Left lung (tissue), 4 donors: ENCODE measurements at regions not wholly inside any gene's neighbourhood (a gene's known extent, or its start where the extent isn't known, plus 50 kb on each side); places are given as distances from the start of the nearest gene placed in this dataset.
A peak's percentile ranks its signal among the peaks of the same experiment; 100 is the strongest.

Source experiments
- ATAC-seq: fragments of 200-7000 bp; cut with Tn5 transposase; one replicate; pipeline ENCODE4 v1.9.1; 2020; ENCODE audit warnings: moderate library complexity
- DNase-seq, 4 donors: peaks; one replicate each; pipeline ENCODE4 v3.0.0-alpha.2; 2013 to 2020
- H3K27ac ChIP-seq, 2 donors: fragments of 200-600 bp; sonication (generic) in 1 of 2; one replicate each; pipeline versions ENCODE4 v1.5.0 to v1.8.0; 2020 to 2021
- H3K27me3 ChIP-seq, 2 donors: fragments of 200-600 bp; sonication (generic) in 1 of 2; one replicate each; pipeline versions ENCODE4 v1.5.0 to v1.8.0; 2020 to 2021
- H3K36me3 ChIP-seq, 2 donors: fragments of 200-600 bp; sonication (generic) in 1 of 2; one replicate each; pipeline versions ENCODE4 v1.5.0 to v1.8.0; 2020 to 2021
- H3K4me1 ChIP-seq, 2 donors: fragments of 200-600 bp; one replicate each; pipeline ENCODE4 v1.8.0; 2021
- H3K4me3 ChIP-seq, 2 donors: fragments of 200-600 bp; sonication (generic) in 1 of 2; one replicate each; pipeline versions ENCODE4 v1.5.0 to v1.8.0; 2020 to 2021; ENCODE audit warnings: mild to moderate bottlenecking in 1 of 2
- H3K9me3 ChIP-seq, 2 donors: fragments of 200-600 bp; sonication (generic) in 1 of 2; one replicate each; pipeline versions ENCODE4 v1.5.0 to v1.8.0; 2020 to 2021
- intact Hi-C, 2 donors: fragments of 100-400 bp; cut with DNase I; formaldehyde crosslinking; loops; one replicate each; pipeline versions ENCODE4 v1.11.2 to v1.14.2; 2022
- TF ChIP-seq, protein P1 (sequence below), 2 donors: fragments of 200-600 bp; sonication (generic) in 1 of 2; IDR thresholded peaks; one replicate each; pipeline versions ENCODE4 v1.5.0 to v1.8.0; 2021; ENCODE audit warnings: antibody characterized with exemption in 2 of 2
- donor health status: DM: no; HTN: yes; CAD: no.
- donor health status: DM: no; HTN: no; CAD: no.

DNA sequence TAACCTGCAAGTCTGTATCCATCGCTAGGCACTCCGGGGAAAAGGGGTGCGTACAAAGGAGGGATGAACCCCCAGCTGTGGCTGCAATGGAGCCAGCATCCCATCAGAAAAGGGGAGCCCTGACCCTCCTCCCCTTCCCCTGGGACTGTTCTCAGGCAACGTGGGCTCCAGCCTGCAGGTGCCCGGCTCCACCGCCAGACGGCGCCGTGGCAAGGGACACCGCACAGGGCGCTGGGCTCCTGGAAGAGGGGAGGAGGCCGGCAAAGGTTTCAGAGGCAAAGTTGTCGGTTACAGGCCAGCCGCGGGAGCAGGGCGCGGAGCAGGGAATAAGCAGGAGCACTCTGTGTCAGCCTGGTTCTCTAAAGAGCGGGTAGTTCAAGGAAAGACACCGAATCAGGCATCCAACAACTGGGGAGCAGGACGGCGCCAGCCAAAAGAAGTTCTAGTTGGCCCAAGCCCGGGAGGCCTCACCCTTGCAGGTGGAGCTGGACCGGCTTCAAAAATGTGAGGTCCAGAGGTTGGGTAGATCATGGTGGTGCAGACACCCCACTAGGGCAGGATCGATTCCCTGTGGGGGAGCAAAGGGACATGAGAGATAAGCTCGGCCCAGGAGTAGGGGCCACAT, 53.0 kb upstream of the ATP12A start:
- H3K27ac ChIP-seq, result no peak overlapping the region
- no peak overlapping the region for H3K4me3 ChIP-seq
- no peaks in the 10 kb centered on the region for H3K36me3 ChIP-seq
- DNase-seq (no peak), ATAC-seq (peak; percentile 53)
- no peaks in the 10 kb centered on the region for H3K9me3 ChIP-seq
- intact Hi-C loops, result no loop called here
- no peaks in the 10 kb centered on the region for H3K27me3 ChIP-seq
- peaks cover 0 to 17% of the 10 kb centered on the region in 2 donors for H3K4me1 ChIP-seq
- TF ChIP-seq, protein P1, sequence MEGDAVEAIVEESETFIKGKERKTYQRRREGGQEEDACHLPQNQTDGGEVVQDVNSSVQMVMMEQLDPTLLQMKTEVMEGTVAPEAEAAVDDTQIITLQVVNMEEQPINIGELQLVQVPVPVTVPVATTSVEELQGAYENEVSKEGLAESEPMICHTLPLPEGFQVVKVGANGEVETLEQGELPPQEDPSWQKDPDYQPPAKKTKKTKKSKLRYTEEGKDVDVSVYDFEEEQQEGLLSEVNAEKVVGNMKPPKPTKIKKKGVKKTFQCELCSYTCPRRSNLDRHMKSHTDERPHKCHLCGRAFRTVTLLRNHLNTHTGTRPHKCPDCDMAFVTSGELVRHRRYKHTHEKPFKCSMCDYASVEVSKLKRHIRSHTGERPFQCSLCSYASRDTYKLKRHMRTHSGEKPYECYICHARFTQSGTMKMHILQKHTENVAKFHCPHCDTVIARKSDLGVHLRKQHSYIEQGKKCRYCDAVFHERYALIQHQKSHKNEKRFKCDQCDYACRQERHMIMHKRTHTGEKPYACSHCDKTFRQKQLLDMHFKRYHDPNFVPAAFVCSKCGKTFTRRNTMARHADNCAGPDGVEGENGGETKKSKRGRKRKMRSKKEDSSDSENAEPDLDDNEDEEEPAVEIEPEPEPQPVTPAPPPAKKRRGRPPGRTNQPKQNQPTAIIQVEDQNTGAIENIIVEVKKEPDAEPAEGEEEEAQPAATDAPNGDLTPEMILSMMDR (IDR thresholded peaks at IDR 0.05), result peak; percentile 14 to 34

DNA sequence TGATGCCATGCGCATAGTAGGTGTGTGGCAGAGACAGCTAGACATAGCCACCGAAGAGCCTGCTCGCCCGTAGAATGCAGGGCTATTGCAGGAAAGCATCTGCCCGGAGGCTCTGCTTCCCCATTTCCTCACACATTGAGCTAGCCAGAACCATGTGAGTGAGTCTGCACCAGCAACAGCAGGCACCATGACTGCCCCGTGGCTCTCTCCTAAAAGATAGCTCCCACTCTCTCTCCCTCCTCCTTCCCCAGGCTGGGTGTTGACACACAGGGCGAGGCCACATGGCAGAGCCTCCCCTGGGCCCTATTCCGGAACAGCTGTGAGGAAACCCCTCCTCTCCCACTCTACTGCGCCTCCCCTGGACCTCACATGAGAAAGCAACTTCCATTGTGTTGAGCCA, 52.3 kb upstream of the ATP12A start:
- no peak for DNase-seq
- Histone ChIP-seq H3K4me1 (peaks cover 0 to 17% of the 10 kb centered on the region in 2 donors), H3K36me3 (no peaks in the 10 kb centered on the region), H3K9me3 (no peaks in the 10 kb centered on the region), H3K4me3 (no peak overlapping the region), H3K27me3 (no peaks in the 10 kb centered on the region), H3K27ac (no peak overlapping the region)
- TF ChIP-seq, protein P1 (IDR thresholded peaks at IDR 0.05), result no peak
- intact Hi-C loops, result no loop called here
- no peak for ATAC-seq

DNA sequence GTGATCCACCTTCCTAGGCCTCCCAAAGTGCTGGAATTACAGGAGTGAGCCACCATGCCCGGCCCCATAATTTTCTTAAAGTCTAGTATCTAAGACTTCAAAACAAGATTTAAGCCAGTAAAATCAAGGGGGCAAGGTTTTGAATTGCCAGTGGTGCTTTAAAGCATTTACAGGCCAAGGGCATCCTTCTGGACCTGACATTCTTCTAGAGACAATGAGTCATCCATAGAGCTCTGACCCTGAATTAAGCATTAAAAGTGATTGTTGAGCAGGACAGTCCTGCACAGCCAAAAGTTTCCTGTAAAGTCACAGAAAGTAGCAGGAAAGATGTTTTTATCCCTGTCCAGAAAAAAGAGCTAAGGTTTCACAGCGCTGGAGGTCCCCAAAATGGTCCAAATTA, 50.9 kb upstream of the ATP12A start:
- Histone ChIP-seq H3K36me3 (no peaks in the 10 kb centered on the region), H3K27ac (no peak overlapping the region), H3K9me3 (no peaks in the 10 kb centered on the region), H3K4me1 (peaks cover 0 to 17% of the 10 kb centered on the region in 2 donors), H3K27me3 (no peaks in the 10 kb centered on the region), H3K4me3 (no peak overlapping the region)
- intact Hi-C loops, result no loop called here
- ATAC-seq (no peak), DNase-seq (no peak)
- TF ChIP-seq, protein P1 (IDR thresholded peaks at IDR 0.05), result no peak

DNA sequence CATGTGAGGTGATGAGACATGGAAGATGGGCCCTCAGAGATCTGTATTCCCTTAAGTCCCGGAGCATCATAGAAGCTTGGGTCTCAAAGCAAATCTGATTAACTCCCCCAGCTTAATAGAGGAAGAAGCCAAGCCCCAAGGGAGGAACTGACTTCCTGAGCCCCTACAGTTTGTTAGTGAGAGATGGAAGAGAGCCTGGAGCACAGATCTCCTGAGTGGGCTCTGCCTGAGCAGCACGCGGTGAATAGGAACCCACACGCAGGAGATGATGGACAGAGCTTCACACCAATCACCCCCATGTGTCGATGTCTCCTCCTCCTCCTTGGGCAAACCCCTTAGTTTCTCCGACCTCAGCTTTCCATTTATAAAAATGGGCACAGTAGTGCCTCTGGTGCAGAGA, 50.1 kb upstream of the ATP12A start:
- intact Hi-C loops, result no loop called here
- peak overlapping the region; percentile 17 to 58 for H3K27ac ChIP-seq
- TF ChIP-seq, protein P1 (IDR thresholded peaks at IDR 0.05), result no peak

More for the DNA sequence above, 50.1 kb upstream of the ATP12A start:
- H3K4me3 ChIP-seq, result no peak overlapping the region
- no peaks in the 10 kb centered on the region for H3K36me3 ChIP-seq
- H3K9me3 ChIP-seq, result no peaks in the 10 kb centered on the region
- peaks cover 0 to 13% of the 10 kb centered on the region in 2 donors for H3K4me1 ChIP-seq
- ATAC-seq (no peak), DNase-seq (no peak)
- no peaks in the 10 kb centered on the region for H3K27me3 ChIP-seq
